Myocyte (in vitro differentiated cells): ENCODE measurements at regions not wholly inside any gene's neighbourhood (a gene's known extent, or its start where the extent isn't known, plus 50 kb on each side); places are given as distances from the start of the nearest gene placed in this dataset.
"Not testable (repeated sequence)": the region's sequence is repeated elsewhere in the genome, so short reads cannot be mapped to it uniquely, and the experiment has no call there.

Source experiments
- DNase-seq: peaks from one replicate; pipeline ENCODE4 v3.0.0-alpha.2; 2012; ENCODE audit warnings: low read depth

DNA sequence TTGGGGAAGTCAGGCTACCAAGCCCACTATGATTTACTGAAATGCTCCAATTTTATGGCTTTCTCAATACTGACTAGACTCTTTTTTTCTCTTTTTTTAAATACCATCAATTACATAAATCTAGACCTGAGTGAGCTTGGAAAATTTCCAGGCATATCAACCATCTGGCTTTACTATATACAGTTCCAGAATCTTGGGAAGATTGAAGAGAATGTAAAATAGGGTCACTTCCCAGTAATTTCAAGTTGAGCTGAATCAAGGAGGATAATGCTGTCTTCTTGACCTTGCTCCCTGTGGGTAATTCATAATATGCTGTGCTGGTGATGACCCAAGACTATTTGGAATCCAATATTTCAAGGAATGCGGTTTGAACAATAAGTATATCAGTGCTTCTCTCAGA is 108.1 kb downstream of the MAP3K21 start:
- DNase-seq, result no peak

DNA sequence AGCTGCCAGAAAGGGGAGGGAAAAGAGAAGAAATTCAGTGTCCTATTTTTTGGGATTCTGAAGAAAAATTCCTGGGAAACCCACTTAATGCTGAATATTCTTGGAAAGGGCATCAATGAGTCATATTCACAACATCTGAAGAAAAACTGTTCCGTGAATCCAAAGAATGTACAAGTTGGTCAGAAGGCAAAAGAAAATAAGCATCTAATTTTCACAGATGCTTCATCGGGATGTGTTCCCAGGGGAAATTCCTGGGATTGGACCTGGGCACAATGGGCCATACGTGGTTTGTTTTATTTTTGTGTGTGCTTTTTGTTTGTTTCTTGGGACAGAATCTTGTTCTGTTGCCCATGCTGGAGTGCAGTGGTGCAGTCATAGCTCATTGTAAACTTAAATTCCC is 112.2 kb downstream of the MAP3K21 start:
- DNase-seq, result no peak

DNA sequence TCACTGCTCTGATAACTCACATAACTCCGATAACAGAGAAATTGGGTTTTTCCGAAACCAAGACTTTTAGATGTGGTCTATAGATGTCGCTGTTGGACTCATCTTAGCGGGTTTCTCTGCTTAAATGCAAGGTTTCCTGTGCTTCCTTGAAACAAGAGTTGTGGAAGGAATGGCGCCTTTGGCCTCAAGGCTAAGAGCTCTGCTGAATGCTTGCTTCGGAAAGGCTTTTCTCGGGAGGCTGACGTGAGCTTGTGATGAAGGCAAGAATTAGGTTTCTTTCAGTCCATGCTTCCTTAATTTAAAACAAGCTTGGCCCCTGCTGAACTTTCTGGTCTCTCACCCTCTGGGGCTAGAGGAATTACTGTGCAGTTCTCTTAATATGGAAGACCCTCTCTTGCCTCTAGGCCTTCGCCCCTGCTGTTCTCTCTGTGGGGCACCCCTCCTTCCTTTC is 113.5 kb downstream of the MAP3K21 start:
- peak; percentile 45 for DNase-seq

DNA sequence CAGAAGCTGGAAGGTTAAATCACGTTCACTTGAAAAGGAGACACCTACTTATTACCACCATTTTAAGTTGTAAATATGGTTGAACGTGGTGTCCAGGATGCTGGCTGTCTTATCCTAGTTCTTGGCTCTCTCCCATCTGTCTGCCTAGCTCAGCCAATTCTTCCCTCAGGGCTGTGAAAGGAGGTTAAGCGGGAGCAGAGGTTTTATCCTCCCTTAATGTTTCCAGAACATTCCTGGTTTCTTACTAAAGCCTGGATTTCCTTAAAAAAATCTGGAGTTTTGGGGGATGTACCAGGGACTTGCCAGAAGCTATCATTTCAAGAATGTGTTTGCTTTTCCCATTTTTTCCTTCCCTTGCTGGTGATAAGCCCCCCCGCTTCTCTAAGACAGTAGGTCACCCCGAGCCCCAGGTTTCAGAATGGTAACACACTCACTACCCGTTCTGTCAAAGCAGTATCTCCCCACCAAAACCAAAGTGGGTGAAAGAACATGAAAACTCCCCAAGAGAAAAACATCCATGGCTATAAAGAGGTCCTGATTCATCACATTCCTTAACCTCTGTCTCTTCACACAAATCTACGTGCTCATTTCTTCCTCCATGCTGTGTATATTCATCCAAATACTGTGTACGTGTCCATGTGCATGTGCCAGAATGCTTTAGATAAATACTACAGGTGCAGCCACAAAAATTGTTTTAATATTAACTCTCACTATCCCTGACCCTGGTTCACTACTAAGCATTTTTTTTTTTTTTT is 114.7 kb downstream of the MAP3K21 start:
- no peak for DNase-seq

DNA sequence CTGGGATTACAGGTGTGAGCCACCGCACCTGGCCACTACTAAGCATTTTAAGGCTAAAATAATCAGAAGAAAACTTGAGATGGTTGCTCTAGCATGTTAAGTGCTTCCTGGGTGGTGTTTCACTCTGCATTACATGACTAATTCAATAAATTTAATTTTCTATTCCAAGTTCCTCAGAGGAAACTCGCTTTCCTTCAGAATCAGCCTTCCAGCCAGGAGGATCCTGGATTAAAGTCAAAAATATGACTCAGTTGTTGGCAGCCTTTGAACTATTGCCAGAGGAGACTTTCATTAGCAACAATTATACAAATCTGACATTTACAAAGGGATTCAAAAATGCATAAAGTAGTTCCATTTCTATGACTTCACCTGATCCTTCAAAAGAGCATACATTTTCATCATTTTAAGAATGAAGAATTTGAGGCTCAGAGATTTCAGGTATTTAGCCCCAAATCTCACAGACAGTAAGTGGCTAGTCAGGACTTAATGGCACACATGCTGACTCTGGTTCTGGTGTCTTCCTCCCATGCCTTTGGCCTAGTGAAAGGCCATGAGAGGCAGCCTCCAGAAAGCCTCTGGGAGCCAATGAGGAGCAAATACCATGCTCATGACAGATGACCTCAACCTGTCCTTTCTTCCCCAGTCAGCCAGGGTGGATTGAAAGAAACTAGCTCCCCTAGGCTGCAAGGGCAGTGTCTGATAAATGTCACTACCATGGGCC is 115.7 kb downstream of the MAP3K21 start:
- DNase-seq, result no peak

DNA sequence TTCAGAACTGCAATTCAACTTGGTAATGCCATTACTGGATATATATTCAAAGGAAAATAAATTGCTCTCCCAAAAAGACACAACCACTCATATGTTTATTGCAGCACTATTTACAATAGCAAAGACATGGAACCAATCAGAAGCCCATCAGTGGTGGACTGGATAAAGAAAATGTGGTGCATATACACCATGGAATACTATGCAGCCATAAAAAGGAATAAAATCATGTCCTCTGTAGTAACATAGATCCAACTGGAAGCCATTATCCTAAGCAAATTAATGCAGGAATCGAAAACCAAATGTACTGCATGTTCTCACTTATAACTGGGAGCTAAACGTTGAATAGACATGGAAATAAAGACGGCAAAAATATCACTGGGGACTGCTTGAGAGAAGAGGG is 117.0 kb downstream of the MAP3K21 start:
- no peak for DNase-seq

DNA sequence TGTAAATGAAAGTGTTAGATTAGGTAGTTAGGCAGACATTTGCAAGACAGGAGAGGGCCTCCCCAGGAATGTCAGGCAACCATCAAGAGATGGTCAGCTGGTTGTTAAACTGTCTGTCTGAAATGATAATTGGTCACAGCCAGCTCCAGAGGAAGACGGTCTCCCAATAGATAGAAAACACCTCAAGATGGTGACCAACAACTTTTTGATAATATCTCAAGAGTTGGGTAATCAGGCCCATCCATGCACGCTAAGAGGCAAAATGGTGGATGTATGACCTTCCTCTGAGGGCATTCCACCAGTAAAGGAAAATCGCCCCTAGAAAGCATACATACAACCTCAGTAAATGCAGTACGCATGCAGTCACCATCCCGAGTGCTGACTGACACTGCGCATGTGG is 118.2 kb downstream of the MAP3K21 start:
- no peak for DNase-seq

DNA sequence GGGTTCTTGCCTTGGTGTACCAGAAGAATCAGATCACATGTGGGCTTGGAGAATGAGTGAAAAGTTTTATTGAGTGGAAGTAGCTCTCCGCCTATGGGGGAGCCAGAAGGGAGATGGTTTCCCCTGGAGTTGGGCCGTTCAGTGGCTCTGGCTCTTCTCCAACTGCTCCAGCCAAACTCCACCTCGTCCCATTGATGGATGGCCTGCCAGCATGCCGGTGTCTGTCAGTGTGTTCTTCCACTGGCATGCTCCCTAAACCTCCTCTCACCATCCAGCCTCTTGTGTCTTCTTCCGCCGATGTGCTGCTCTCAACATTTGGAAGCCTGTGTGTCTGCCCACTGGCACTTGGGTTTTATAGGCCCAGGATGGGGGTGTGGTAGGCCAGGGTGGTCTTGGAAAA is 119.4 kb downstream of the MAP3K21 start:
- DNase-seq, result no peak

DNA sequence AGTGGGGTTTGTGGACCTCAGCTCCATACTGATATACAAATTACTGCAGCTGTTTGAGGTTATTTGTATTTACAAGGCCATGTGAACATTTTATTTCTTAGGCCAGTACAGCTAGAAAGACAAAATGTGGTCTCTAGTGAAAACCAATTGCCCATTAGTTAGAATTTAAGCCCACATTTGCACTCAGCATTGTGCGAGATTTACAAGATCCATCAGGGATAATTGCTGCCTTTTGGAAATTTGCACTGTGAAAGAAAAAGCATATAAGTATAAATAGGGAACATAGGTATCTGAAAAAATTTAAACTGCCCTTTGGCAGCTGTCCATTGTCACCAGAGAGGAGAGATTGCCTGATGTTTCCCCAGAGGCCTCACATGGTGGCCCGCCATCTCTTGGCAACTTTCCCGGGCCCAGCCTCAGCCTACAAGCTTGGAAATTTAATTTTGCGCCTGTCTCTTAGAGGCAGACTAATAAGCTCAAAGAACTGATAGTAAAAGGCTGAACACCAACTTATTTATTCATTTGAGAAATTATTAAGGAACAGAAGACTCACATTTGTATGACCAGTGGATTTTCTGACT is 120.7 kb downstream of the MAP3K21 start:
- no peak for DNase-seq

DNA sequence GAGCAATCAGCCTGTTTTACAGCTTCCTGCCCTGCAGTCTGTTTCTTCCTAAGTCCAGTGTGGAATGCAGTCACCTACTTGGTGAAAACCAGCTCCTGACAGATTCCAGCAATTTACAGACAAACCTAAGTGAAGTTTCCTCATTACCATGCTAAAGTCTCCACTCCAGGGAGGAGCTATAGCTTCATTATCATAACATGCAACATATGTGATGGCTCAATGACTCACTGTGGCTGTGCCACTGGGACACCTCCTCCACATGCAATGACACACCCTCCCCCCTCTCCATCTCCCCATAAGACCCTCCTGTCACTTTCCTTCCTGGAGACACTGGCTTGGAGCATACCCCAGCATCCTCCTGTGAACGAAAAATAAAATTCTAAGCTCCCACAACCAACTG is 125.2 kb downstream of the MAP3K21 start:
- no peak for DNase-seq

DNA sequence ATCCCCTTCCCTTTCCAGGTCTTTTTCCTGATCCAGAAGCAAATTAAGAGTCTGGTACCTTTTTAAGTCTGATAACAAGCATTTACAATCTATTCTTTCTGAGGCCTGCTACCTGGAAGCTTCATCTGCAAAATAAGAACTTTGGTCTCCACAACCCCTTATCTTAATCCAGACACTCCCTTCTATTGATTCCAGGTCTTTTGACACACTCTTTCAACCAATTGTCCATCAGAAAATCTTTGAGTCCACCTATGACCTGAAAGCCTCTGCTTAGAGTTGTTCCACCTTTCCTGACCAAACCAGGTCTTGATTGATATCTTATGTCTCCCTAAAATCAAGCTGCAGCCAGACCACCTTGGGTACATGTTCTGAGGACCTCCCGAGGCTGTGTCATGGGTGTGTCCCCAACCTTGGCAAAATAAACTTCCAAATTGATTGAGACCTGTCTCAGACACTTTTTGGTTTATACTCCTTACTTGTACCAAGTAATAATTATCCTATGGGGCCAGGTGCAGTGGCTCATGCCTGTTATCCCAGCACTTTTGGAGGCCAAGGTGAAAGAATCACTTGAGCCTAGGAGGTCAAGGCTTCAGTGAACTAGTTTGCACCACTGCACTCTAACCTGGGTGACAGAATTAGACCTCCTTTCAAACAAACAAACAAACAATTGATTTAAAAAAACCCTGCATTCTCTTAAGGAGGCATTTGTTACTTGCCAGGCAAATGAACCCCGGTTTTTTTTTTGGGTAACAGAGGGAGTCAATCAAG is 126.1 kb downstream of the MAP3K21 start:
- no peak for DNase-seq

DNA sequence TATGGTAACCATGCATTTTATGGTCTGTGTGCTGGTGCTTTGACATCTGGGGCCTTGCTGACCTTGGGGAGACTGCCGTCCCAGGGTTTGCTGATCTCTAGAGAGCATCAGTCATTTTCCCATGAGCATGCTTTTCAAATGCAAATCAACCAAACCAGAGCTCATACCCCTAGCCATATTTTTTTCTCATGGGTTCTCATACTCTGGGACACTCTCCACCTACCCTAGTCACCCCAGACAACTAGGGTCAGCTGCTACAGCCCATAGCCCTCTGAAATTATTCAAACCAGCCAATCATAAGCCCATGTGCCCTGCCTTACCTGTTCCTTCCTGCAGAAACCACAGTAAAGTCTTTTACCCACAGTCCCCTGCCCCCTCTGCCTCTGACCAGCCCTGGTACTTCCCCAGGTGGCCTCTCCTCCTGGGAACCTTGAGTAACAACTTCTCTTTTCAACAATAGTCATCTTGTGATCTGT is 132.0 kb downstream of the MAP3K21 start:
- no peak for DNase-seq

DNA sequence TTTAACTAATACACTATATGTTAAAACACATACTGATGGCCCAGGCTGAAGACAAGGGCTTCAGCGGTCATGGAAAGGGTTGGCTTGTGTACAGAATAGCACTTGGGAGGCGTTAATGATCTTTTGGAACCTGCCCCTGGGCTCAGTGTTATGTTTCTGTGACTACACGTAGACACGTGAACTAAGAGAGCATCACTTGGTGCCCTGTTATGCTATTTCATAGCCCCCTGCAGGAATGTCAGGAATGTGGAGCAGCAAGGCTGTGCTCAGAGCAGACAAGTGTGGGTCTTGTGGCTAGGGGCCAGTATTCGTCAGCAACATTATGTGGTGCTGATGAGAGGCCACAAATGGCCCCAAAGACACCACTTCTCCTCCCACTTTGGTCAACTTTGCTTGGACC is 132.4 kb downstream of the MAP3K21 start:
- no peak for DNase-seq

DNA sequence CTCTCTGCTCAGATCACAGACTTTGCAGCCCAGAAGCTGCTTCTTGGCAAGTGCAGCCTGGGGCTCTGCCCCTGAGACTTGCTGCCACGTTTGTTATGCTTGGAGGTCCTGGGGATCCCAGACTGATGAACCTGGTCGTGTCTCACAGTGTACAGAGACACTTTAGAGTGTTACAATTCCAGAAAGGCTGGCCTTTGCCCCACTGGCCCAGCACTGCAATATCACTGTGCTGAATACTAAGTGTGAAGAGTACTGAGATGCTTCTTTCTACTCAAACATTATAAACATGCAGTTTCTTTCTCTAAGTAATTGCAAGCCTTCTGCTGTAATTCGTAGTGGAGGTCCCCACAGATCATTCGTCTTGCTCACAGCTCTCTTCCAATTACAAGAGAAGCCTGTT is 133.2 kb downstream of the MAP3K21 start:
- no peak for DNase-seq

DNA sequence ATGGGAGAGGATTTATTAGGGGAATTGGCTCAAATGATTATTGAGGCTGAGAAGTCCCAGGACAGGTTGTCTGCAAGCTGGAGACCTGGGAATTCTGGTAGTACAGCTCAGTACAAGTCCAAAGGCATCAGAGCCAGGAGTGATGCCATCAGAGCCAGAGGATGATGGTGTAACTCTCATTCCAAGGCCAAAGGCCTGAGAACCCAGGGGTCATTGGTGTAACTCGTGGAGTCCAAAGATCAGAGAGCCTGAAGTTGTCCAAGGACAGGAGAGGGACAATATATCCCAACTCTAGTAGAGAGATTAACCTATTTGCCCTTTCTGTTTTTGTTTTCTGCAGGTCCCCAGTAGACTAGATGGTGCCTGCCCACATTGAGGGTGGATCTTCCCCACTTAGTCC is 134.3 kb downstream of the MAP3K21 start:
- DNase-seq, result no peak

DNA sequence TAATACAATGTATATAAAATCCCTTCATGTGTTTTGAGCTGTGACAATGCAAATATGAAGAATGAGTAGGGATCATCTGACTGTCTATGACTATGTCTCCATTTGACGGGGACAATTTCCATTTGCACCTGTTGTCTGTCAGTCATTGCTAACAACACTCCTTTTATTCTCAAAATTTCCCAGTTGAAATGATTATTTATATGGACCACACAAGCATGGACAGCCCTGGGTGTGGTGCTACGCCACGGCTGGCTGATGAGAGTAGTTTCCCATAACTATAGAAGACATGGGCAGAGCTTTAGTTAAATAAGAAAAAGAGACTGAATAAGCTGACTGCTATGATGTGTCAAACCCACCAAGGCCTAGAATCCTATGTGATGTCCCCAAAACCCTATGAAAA is 135.8 kb downstream of the MAP3K21 start:
- no peak for DNase-seq

DNA sequence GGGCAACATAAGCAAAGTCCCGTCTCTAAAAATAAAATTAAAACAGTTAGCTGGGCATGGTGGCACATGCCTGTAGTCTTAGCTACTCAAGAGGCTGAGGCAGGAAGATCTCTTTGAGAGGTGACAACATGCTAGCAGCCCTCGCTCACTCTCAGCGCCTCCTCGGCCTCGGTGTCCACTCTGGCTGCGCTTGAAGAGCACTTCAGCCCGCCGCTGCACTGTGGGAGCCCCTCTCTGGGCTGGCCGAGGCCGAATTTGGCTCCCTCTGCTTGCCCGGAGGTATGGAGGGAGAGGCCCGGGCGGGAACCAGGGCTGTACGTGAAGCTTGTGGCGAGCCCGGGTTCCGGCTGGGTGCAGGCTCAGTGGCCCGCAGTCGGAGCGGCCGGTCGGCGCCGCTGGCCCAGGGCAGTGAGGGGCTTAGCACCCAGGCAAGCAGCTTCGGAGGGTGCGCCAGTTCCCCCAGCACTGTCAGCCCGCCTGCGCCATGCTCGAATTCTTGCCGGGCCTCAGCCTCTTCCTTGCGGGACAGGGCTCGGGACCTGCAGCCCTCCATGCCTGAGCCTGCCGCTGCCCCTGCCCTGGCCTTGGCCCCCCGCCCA is 138.3 kb downstream of the MAP3K21 start:
- no peak for DNase-seq

DNA sequence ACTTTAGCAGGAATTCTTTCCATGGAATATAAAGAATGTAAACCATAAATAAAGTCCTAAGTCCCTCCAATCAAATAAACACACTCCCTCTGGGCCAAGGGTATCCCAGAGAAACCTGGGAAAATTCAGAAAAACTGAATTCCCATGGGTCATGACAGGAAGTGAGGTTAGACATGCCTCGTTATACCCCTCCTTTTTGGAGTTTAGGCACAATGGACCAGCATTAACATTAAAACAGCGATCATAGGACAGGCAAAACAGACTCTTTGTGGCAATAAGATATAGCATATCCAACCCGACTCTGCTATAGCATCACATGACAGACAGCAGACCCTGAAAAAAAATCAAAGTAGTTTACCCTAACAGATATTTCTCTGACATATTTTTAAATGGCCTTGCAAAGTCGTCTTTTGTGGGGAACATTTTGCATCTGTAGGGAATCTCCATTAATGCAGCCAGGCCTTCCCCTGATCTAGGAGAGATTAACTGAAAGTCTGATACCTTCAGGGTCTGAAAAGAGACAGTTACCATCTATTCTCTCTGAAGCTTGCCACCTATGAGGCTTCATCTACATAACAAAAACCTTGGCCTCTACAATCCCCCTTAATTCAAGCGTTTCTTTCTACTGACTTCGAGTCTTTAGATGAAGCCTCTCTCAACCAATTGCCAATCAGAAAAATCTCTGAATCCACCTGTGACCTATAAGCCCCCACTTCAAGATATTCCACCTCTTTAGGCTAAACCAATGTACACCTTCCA is 143.0 kb upstream of the KCNK1 start:
- DNase-seq, result no peak

DNA sequence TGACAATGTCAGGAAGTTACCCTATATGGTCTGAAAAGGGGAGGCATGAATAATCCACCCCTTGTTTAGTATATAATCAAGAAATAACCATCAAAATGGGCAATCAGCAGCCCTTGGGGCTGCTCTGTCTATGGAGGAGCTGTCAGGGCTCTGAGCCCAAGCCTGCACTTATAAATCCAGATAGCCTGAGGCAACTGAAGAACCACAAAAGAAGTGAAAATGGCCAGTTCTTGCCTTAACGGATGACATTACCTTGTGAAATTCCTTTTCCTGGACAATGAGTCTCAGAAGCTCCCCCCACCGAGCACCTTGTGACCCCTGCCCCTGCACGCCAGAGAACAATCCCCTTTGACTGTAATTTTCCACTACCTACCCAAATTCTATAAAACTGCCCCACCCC is 142.1 kb upstream of the KCNK1 start:
- not testable (repeated sequence) for DNase-seq

DNA sequence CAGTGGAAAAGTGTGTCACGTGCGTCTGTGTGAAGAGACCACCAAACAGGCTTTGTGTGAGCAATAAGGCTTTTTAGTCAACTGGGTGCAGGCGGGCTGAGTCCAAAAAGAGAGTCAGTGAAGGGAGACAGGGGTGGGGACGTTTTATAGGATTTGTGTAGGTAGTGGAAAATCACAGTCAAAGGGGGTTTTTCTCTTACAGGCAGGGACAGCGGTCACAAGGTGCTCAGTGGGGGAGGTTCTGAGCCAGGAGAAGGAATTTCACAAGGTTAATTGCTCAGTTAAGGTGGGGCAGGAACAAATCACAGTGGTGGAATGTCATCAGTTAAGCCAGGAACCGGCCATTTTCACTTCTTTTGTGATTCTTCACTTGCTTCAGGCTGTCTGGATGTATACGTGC is 141.1 kb upstream of the KCNK1 start:
- not testable (repeated sequence) for DNase-seq
